IMR-90 (cell line): ENCODE measurements at regions not wholly inside any gene's neighbourhood (a gene's known extent, or its start where the extent isn't known, plus 50 kb on each side); places are given as distances from the start of the nearest gene placed in this dataset.

ENCODE experiments used
- ATAC-seq: fragments of 200-7000 bp; cut with Tn5 transposase; 2 replicates; pipeline ENCODE4 v1.9.1; 2020; ENCODE audit warnings: low read depth, mild to moderate bottlenecking, moderate library complexity
- BruUV-seq: library from RNA; stranded (reverse); fragments of 400-500 nt; replicated peaks from 2 replicates; lab custom pipeline; 2021; lab: Mats Ljungman, UMichigan
- CTCF ChIA-PET: fragments of 300-600 bp; formaldehyde crosslinking; extraction: SDS; loops from one replicate; lab custom pipeline; 2021; ENCODE audit warnings: antibody characterized with exemption; lab: Yijun Ruan, JAX
- POLR2A ChIA-PET: fragments of 300-600 bp; sonication (Branson Sonifier 250); formaldehyde crosslinking; loops from one replicate; lab custom pipeline; 2022; ENCODE audit warnings: antibody characterized with exemption; ENCODE audit not compliant: unreplicated experiment; lab: Charles Lee
- DNase-seq: peaks from one replicate; pipeline ENCODE4 v3.0.0; 2013
- H2AFZ ChIP-seq: replicated peaks from 2 replicates; pipeline ENCODE3; 2013; ENCODE audit warnings: low read length, mild to moderate bottlenecking; ENCODE audit not compliant: poor library complexity
- H2AK5ac ChIP-seq: 2 replicates; pipeline ENCODE4 v1.6.1; 2013; ENCODE audit warnings: low read depth, low read length, inconsistent platforms
- H2AK9ac ChIP-seq: replicated peaks from 2 replicates; pipeline ENCODE3; 2013; ENCODE audit warnings: mild to moderate bottlenecking, low read depth, low read length, moderate library complexity; ENCODE audit not compliant: poor library complexity
- H2BK120ac ChIP-seq: 2 replicates; pipeline ENCODE4 v1.6.1; 2013; ENCODE audit warnings: low read depth, low read length, inconsistent platforms
- H2BK15ac ChIP-seq: 3 replicates; pipeline ENCODE4 v1.6.1; 2013; ENCODE audit warnings: low read depth, low read length, inconsistent platforms
- H2BK20ac ChIP-seq: 2 replicates; pipeline ENCODE4 v1.6.1; 2013; ENCODE audit warnings: low read depth, mild to moderate bottlenecking, inconsistent platforms, low read length, moderate library complexity
- H2BK5ac ChIP-seq: 2 replicates; pipeline ENCODE4 v1.6.1; 2013; ENCODE audit warnings: mild to moderate bottlenecking, low read depth, low read length, inconsistent platforms; ENCODE audit not compliant: poor library complexity, severe bottlenecking
- H3K14ac ChIP-seq: replicated peaks from 2 replicates; pipeline ENCODE4 v1.6.1; 2013; ENCODE audit warnings: low read depth, low read length, inconsistent platforms
- H3K18ac ChIP-seq: 2 replicates; pipeline ENCODE4 v1.6.1; 2013; ENCODE audit warnings: low read depth, low read length, control low read depth
- H3K23ac ChIP-seq: 2 replicates; pipeline ENCODE4 v1.6.1; 2013; ENCODE audit warnings: low read depth, low read length, inconsistent platforms
- H3K27ac ChIP-seq: 2 replicates; pipeline ENCODE4 v1.5.1; 2013; ENCODE audit warnings: mild to moderate bottlenecking, control low read depth, low read length; ENCODE audit not compliant: insufficient read depth
- H3K27me3 ChIP-seq: 2 replicates; pipeline ENCODE4 v1.6.1; 2013; ENCODE audit warnings: low read length; ENCODE audit not compliant: control insufficient read depth, insufficient read depth
- H3K36me3 ChIP-seq: 2 replicates; pipeline ENCODE4 v1.6.1; 2013; ENCODE audit warnings: low read length, mixed read lengths; ENCODE audit not compliant: control insufficient read depth, insufficient read depth
- H3K4ac ChIP-seq: 2 replicates; pipeline ENCODE4 v1.6.1; 2013; ENCODE audit warnings: low read depth, low read length, inconsistent platforms
- H3K4me1 ChIP-seq: 2 replicates; pipeline ENCODE4 v1.6.1; 2013; ENCODE audit warnings: low read length, mixed read lengths; ENCODE audit not compliant: control insufficient read depth, insufficient read depth
- H3K4me2 ChIP-seq: 2 replicates; pipeline ENCODE4 v1.6.1; 2013; ENCODE audit warnings: low read depth, mild to moderate bottlenecking, control low read depth, low read length, moderate library complexity
- H3K4me3 ChIP-seq: 2 replicates; pipeline ENCODE4 v1.5.1; 2013; ENCODE audit warnings: low read depth, mild to moderate bottlenecking, control low read depth, low read length, moderate library complexity; ENCODE audit not compliant: insufficient read depth
- H3K56ac ChIP-seq: 2 replicates; pipeline ENCODE4 v1.6.1; 2013; ENCODE audit warnings: low read length, inconsistent platforms; ENCODE audit not compliant: insufficient read depth; ENCODE audit errors: extremely low read depth
- H3K79me1 ChIP-seq, 2 experiments: 2 replicates each; pipeline ENCODE4 v1.6.1; 2013; ENCODE audit warnings: low read length in 2 of 2, inconsistent platforms in 1 of 2, low read depth in 1 of 2
- H3K9ac ChIP-seq: 2 replicates; pipeline ENCODE4 v1.6.1; 2013; ENCODE audit warnings: low read depth, low read length, control low read depth
- H3K9me1 ChIP-seq: 2 replicates; pipeline ENCODE4 v1.6.1; 2013; ENCODE audit warnings: low read length, inconsistent platforms; ENCODE audit not compliant: insufficient read depth
- H3K9me3 ChIP-seq: 2 replicates; pipeline ENCODE4 v1.6.1; 2013; ENCODE audit warnings: low read length; ENCODE audit not compliant: control insufficient read depth, insufficient read depth
- H4K20me1 ChIP-seq: 2 replicates; pipeline ENCODE4 v1.6.1; 2013; ENCODE audit warnings: low read length, inconsistent platforms; ENCODE audit not compliant: insufficient read depth
- H4K5ac ChIP-seq: 2 replicates; pipeline ENCODE4 v1.6.1; 2013; ENCODE audit warnings: mild to moderate bottlenecking, low read depth, low read length, control low read depth
- H4K8ac ChIP-seq, 2 experiments: 2 replicates each; pipeline ENCODE4 v1.6.1; 2013; ENCODE audit warnings: low read depth in 2 of 2, low read length in 2 of 2, control low read depth in 1 of 2, inconsistent platforms in 1 of 2
- H4K91ac ChIP-seq: 2 replicates; pipeline ENCODE4 v1.6.1; 2013; ENCODE audit warnings: low read depth, low read length, inconsistent platforms; ENCODE audit not compliant: insufficient read depth
- BHLHE40 ChIP-seq: fragments of 150-350 bp; IDR thresholded peaks from 2 replicates; pipeline ENCODE4 v1.6.1; 2016; ENCODE audit warnings: mild to moderate bottlenecking, low read depth, low read length
- CHD1 ChIP-seq: IDR thresholded peaks from 2 replicates; pipeline ENCODE4 v1.6.1; 2012; ENCODE audit warnings: low read depth, low read length, improper control_type of control experiment
- MXI1 ChIP-seq: IDR thresholded peaks from 2 replicates; pipeline ENCODE4 v1.6.1; 2012; ENCODE audit warnings: low read depth, mild to moderate bottlenecking, low read length, moderate library complexity, borderline replicate concordance
- NFE2L2 ChIP-seq: fragments of 150-350 bp; IDR thresholded peaks from 2 replicates; pipeline ENCODE4 v1.6.1; 2016; ENCODE audit warnings: low read depth, mild to moderate bottlenecking, low read length
- RAD21 ChIP-seq: IDR thresholded peaks from 2 replicates; pipeline ENCODE4 v1.6.1; 2012; ENCODE audit warnings: low read length, improper control_type of control experiment
- RCOR1 ChIP-seq: IDR thresholded peaks from 2 replicates; pipeline ENCODE4 v1.6.1; 2012; ENCODE audit warnings: mild to moderate bottlenecking, low read length, improper control_type of control experiment; ENCODE audit not compliant: insufficient replicate concordance
- SMC3 ChIP-seq: fragments of 150-350 bp; IDR thresholded peaks from 2 replicates; pipeline ENCODE4 v1.6.1; 2016; ENCODE audit warnings: low read depth, mild to moderate bottlenecking, antibody characterized with exemption, low read length, moderate library complexity
- USF2 ChIP-seq: fragments of 150-350 bp; IDR thresholded peaks from 2 replicates; pipeline ENCODE4 v1.6.1; 2017; ENCODE audit warnings: mild to moderate bottlenecking, antibody characterized with exemption, low read length, low read depth
- whole genome bisulfite sequencing, 2 experiments: methylation state at CpG; one replicate each; pipeline versions ENCODE4 v1.1.5 to v1.1.7; 2013; ENCODE audit warnings: missing lambda C conversion rate in 2 of 2; ENCODE audit not compliant: insufficient read length in 1 of 2; ENCODE audit errors: extremely low coverage in 2 of 2; 5-methylcytosine and 5-hydroxymethylcytosine counted together
- dilution Hi-C: fragments of 300-500 bp; cut with HindIII; formaldehyde crosslinking; loops from one replicate; pipeline ENCODE4 v1.14.3; 2018; ENCODE audit warnings: low sequenced_read_pairs; ENCODE audit not compliant: unreplicated experiment
- in situ Hi-C: fragments of 300-500 bp; cut with MboI; formaldehyde crosslinking; loops from 3 replicates; pipeline ENCODE4 v1.14.3; 2019; ENCODE audit warnings: low sequenced_read_pairs, inconsistent platforms, mixed read lengths
- intact Hi-C: fragments of 100-400 bp; cut with micrococcal nuclease; formaldehyde crosslinking; loops from 2 replicates; pipeline ENCODE4 v1.10.0; 2022
- TF ChIP-seq, protein P1 (sequence below): conservative IDR thresholded peaks from 2 replicates; pipeline ENCODE4 v1.5.1; 2012; ENCODE audit warnings: mild to moderate bottlenecking, low read depth, low read length, improper control_type of control experiment

DNA sequence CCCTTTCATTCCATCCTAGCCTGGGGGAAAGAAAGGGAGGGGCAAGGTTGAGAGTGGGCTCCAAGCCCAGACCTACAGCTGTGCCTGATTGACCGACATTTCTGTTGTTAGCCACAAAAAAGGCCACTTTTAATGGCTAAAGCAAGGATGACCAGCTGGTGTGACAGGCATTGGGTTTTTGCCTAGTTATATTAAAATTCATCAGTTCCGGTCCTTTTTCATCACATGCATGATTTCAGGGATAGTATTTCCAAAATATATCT lies 192.3 kb downstream of the ZNF326 start:
- dilution Hi-C loops (no loop called here), intact Hi-C loops (no loop called here), in situ Hi-C loops (no loop called here)
- H3K18ac ChIP-seq = no peak overlapping the region
- no peak overlapping the region for H2BK15ac ChIP-seq
- TF ChIP-seq MXI1 (no peak), BHLHE40 (no peak), NFE2L2 (no peak), RCOR1 (no peak), SMC3 (no peak), USF2 (no peak), RAD21 (no peak), CHD1 (no peak)
- TF ChIP-seq, protein P1, sequence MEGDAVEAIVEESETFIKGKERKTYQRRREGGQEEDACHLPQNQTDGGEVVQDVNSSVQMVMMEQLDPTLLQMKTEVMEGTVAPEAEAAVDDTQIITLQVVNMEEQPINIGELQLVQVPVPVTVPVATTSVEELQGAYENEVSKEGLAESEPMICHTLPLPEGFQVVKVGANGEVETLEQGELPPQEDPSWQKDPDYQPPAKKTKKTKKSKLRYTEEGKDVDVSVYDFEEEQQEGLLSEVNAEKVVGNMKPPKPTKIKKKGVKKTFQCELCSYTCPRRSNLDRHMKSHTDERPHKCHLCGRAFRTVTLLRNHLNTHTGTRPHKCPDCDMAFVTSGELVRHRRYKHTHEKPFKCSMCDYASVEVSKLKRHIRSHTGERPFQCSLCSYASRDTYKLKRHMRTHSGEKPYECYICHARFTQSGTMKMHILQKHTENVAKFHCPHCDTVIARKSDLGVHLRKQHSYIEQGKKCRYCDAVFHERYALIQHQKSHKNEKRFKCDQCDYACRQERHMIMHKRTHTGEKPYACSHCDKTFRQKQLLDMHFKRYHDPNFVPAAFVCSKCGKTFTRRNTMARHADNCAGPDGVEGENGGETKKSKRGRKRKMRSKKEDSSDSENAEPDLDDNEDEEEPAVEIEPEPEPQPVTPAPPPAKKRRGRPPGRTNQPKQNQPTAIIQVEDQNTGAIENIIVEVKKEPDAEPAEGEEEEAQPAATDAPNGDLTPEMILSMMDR = no peak
- H2AK5ac ChIP-seq = no peak overlapping the region
- WGBS, 2 experiments = no CpG with 5 or more reads among the region's 2 CpGs
- H2BK20ac ChIP-seq = no peak overlapping the region
- H3K56ac ChIP-seq = no peak overlapping the region
- ChIA-PET POLR2A (no interaction called here), CTCF (no interaction called here)
- no peak overlapping the region for H3K4me3 ChIP-seq
- no peak overlapping the region for H2BK5ac ChIP-seq
- no peak overlapping the region for H2BK120ac ChIP-seq
- no peak overlapping the region for H3K9ac ChIP-seq
- DNase-seq = no peak
- no peaks in the 10 kb centered on the region for H3K27me3 ChIP-seq
- H3K4me2 ChIP-seq = no peak overlapping the region
- ATAC-seq = no peak
- no TSS peak for BruUV-seq
- H3K23ac ChIP-seq = no peak overlapping the region
- H3K9me1 ChIP-seq = no peaks in the 10 kb centered on the region
- no peak overlapping the region for H2AK9ac ChIP-seq
- H3K9me3 ChIP-seq = no peaks in the 10 kb centered on the region
- H2AFZ ChIP-seq = no peak overlapping the region
- H4K5ac ChIP-seq = no peak overlapping the region
- H3K4me1 ChIP-seq = no peaks in the 10 kb centered on the region
- H3K79me1 ChIP-seq = no peaks in the 10 kb centered on the region
- no peak overlapping the region for H4K8ac ChIP-seq
- no peaks in the 10 kb centered on the region for H3K36me3 ChIP-seq
- no peak overlapping the region for H3K27ac ChIP-seq
- H4K91ac ChIP-seq = no peak overlapping the region
- no peak overlapping the region for H3K4ac ChIP-seq
- H3K14ac ChIP-seq = no peak overlapping the region
- H4K20me1 ChIP-seq = no peaks in the 10 kb centered on the region
